Neuronal stem cell (in vitro differentiated cells): ENCODE measurements at regions not wholly inside any gene's neighbourhood (a gene's known extent, or its start where the extent isn't known, plus 50 kb on each side); places are given as distances from the start of the nearest gene placed in this dataset.

Experiments
- DNase-seq: peaks from one replicate; pipeline ENCODE4 v3.0.0-alpha.2; 2013; ENCODE audit warnings: low spot score
- H2AFZ ChIP-seq: one replicate; pipeline ENCODE4 v1.6.1; 2013; ENCODE audit warnings: mild to moderate bottlenecking, low read length, inconsistent platforms
- H2AK5ac ChIP-seq: 2 replicates; pipeline ENCODE4 v1.6.1; 2013; ENCODE audit warnings: low read depth, mild to moderate bottlenecking, inconsistent platforms, low read length, moderate library complexity, mixed read lengths
- H2BK120ac ChIP-seq: 2 replicates; pipeline ENCODE4 v1.6.1; 2013; ENCODE audit warnings: low read depth, mild to moderate bottlenecking, inconsistent platforms, low read length, moderate library complexity, mixed read lengths
- H2BK12ac ChIP-seq: one replicate; pipeline ENCODE4 v1.6.1; 2013; ENCODE audit warnings: low read length, inconsistent platforms
- H2BK15ac ChIP-seq: 2 replicates; pipeline ENCODE4 v1.6.1; 2013; ENCODE audit warnings: mild to moderate bottlenecking, low read length, inconsistent platforms, mixed read lengths
- H2BK5ac ChIP-seq: one replicate; pipeline ENCODE4 v1.6.1; 2013; ENCODE audit warnings: inconsistent platforms, mild to moderate bottlenecking, low read length, moderate library complexity
- H3K14ac ChIP-seq: one replicate; pipeline ENCODE4 v1.6.1; 2013; ENCODE audit warnings: low read length, inconsistent platforms
- H3K18ac ChIP-seq: 2 replicates; pipeline ENCODE4 v1.6.1; 2013; ENCODE audit warnings: low read length, inconsistent platforms
- H3K23ac ChIP-seq: 2 replicates; pipeline ENCODE4 v1.6.1; 2013; ENCODE audit warnings: low read depth, mild to moderate bottlenecking, mixed read lengths, low read length, inconsistent platforms; ENCODE audit not compliant: poor library complexity
- H3K27ac ChIP-seq: replicated peaks from 3 replicates; pipeline ENCODE4 v1.5.1; 2013; ENCODE audit warnings: low read length, inconsistent platforms
- H3K27me3 ChIP-seq, 3 experiments: 2 replicates each; pipeline ENCODE4 v1.6.1; 2013; ENCODE audit warnings: low read length in 3 of 3, mild to moderate bottlenecking in 2 of 3, inconsistent platforms in 1 of 3, low read depth in 1 of 3, mixed read lengths in 1 of 3, moderate library complexity in 1 of 3; ENCODE audit not compliant: control insufficient read depth in 3 of 3, insufficient read depth in 3 of 3
- H3K36me3 ChIP-seq, 2 donors: replicated peaks in 1 of 2; 2 replicates each; pipeline ENCODE4 v1.6.1; 2013; ENCODE audit warnings: low read length in 2 of 2; ENCODE audit not compliant: control insufficient read depth in 2 of 2, insufficient read depth in 2 of 2
- H3K4ac ChIP-seq: 2 replicates; pipeline ENCODE4 v1.6.1; 2013; ENCODE audit warnings: inconsistent platforms, mild to moderate bottlenecking, low read length, moderate library complexity
- H3K4me1 ChIP-seq, 2 donors: 1 replicate in 1 of 2; 2 replicates in 1 of 2; pipeline ENCODE4 v1.6.1; 2013; ENCODE audit warnings: low read length in 2 of 2, low read depth in 1 of 2; ENCODE audit not compliant: control insufficient read depth in 2 of 2, insufficient read depth in 1 of 2
- H3K4me2 ChIP-seq: one replicate; pipeline ENCODE4 v1.6.1; 2013; ENCODE audit warnings: mild to moderate bottlenecking, low read length, inconsistent platforms; ENCODE audit not compliant: insufficient read depth, poor library complexity, severe bottlenecking
- H3K4me3 ChIP-seq, 2 donors: 2 replicates each; pipeline ENCODE4 v1.5.1; 2013; ENCODE audit warnings: low read length in 2 of 2, mild to moderate bottlenecking in 2 of 2, inconsistent platforms in 1 of 2, moderate library complexity in 1 of 2
- H3K79me1 ChIP-seq: one replicate; pipeline ENCODE4 v1.6.1; 2013; ENCODE audit warnings: low read depth, mild to moderate bottlenecking, inconsistent platforms, low read length, moderate library complexity
- H3K9ac ChIP-seq: one replicate; pipeline ENCODE4 v1.6.1; 2013; ENCODE audit warnings: mild to moderate bottlenecking, low read depth, low read length, inconsistent platforms; ENCODE audit not compliant: poor library complexity
- H3K9me3 ChIP-seq, 2 donors: replicated peaks in 1 of 2; 2 replicates each; pipeline versions ENCODE3 to v1.6.1; 2013; ENCODE audit warnings: low read length in 2 of 2, mild to moderate bottlenecking in 2 of 2, inconsistent platforms in 1 of 2, low read depth in 1 of 2, mixed read lengths in 1 of 2, moderate library complexity in 1 of 2; ENCODE audit not compliant: control insufficient read depth in 2 of 2, insufficient read depth in 1 of 2
- H4K8ac ChIP-seq: one replicate; pipeline ENCODE4 v1.6.1; 2013; ENCODE audit warnings: low read depth, mild to moderate bottlenecking, inconsistent platforms, low read length, moderate library complexity
- H4K91ac ChIP-seq: one replicate; pipeline ENCODE4 v1.6.1; 2013; ENCODE audit warnings: low read length, low read depth, mild to moderate bottlenecking, inconsistent platforms; ENCODE audit not compliant: poor library complexity
- WGBS, 2 donors: extraction: QIAGEN DNeasy Blood & Tissue Kit; methylation state at CpG; one replicate each; pipeline ENCODE4 v1.1.7; 2013; ENCODE audit warnings: missing lambda C conversion rate in 2 of 2, mixed read lengths in 1 of 2; ENCODE audit not compliant: insufficient read length in 2 of 2, insufficient replicate concordance in 1 of 2; ENCODE audit errors: extremely low coverage in 2 of 2; 5-methylcytosine and 5-hydroxymethylcytosine counted together

DNA sequence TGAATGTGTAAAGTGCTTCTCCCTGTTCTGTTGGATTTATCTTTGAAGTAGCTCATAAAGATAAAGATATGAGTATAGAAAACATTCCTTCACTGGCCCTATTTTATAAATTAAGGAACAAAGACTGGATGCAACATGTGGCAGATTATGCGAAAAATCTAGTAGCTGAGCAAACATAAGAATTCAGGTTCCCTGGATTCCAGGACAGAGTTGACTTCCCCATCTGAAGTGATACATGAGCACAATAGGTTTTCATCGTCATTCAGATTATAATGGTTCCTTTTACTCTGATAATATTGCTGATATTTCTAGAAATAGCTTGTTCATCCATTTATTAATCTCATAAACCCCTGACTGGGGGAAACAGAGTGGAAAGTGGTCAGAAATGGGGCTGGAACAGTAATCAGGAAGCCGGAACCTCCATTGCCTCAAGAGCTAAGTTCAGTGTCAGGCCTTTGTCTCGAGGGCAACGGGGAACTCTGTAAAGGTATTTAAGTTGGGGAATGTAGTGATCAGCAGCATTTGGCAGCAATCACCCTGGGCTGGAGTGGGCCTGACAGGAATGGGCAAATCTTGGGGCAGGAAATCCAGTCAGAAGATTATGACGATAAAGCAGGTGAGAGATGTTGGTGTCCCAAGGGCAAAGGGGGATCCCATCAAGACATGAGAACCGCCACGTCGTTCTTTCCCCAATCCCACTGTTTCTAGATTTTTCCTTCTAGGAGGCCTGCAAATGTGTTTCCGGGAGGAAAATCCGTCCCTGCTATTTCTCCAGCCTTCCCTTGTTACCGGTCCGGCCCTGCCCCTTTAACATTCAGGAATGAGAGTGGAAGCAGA lies 232.5 kb upstream of the SERP2 start:
- no peak for DNase-seq
- WGBS, 2 donors = no CpG with 5 or more reads among the region's 13 CpGs
- no peak overlapping the region for H4K8ac ChIP-seq

GRCh38 chr13:44141725-44142539 lies 231.7 kb upstream of the SERP2 start:
- Histone ChIP-seq H3K14ac (no peak overlapping the region), H2BK15ac (no peak overlapping the region), H3K4me1 (peaks cover 4 to 8% of the 10 kb centered on the region in 2 donors), H3K9ac (peak overlapping the region; percentile 84), H2BK5ac (no peak overlapping the region), H2AK5ac (peak overlapping the region; percentile 24), H2BK120ac (no peak overlapping the region), H3K27ac (peak overlapping the region; percentile 91), H3K79me1 (no peaks in the 10 kb centered on the region), H4K8ac (no peak overlapping the region), H3K27me3 (no peaks in the 10 kb centered on the region), H3K9me3 (no peaks in the 10 kb centered on the region), H3K4ac (no peak overlapping the region), H3K36me3 (no peaks in the 10 kb centered on the region), H2BK12ac (no peak overlapping the region), H3K4me2 (peak overlapping the region; percentile 57), H3K18ac (peak overlapping the region; percentile 94), H4K91ac (no peak overlapping the region), H2AFZ (peak overlapping the region; percentile 98), H3K23ac (peak overlapping the region; percentile 82), H3K4me3 (peak overlapping the region; percentile 81 to 86)
- peak; percentile 96 for DNase-seq
- WGBS, 2 donors = no CpG with 5 or more reads among the region's 84 CpGs

More for the DNA sequence above, 232.5 kb upstream of the SERP2 start:
- Histone ChIP-seq H3K4me3 (peak overlapping the region; percentile 81 to 86), H3K4me1 (peaks cover 4 to 8% of the 10 kb centered on the region in 2 donors), H3K23ac (peak overlapping the region; percentile 82), H2AK5ac (peak overlapping the region; percentile 24), H3K9ac (peak overlapping the region; percentile 84), H3K27ac (peak overlapping the region; percentile 91), H3K27me3 (no peaks in the 10 kb centered on the region), H2BK15ac (no peak overlapping the region), H3K4me2 (peak overlapping the region; percentile 57), H2BK5ac (no peak overlapping the region), H3K9me3 (no peaks in the 10 kb centered on the region), H3K4ac (no peak overlapping the region), H2AFZ (peak overlapping the region; percentile 93), H3K79me1 (no peaks in the 10 kb centered on the region), H2BK12ac (no peak overlapping the region), H4K91ac (no peak overlapping the region), H3K36me3 (no peaks in the 10 kb centered on the region), H3K14ac (no peak overlapping the region), H3K18ac (peak overlapping the region; percentile 94), H2BK120ac (no peak overlapping the region)

- Histone ChIP-seq H2AFZ (peak overlapping the region; percentile 98), H4K91ac (no peak overlapping the region), H3K4me1 (peaks cover 5 to 8% of the 10 kb centered on the region in 2 donors), H3K9me3 (no peaks in the 10 kb centered on the region), H2BK15ac (no peak overlapping the region), H3K79me1 (no peaks in the 10 kb centered on the region), H3K14ac (no peak overlapping the region), H3K36me3 (no peaks in the 10 kb centered on the region), H2AK5ac (no peak overlapping the region), H2BK5ac (no peak overlapping the region), H2BK12ac (no peak overlapping the region), H4K8ac (no peak overlapping the region), H2BK120ac (no peak overlapping the region), H3K18ac (no peak overlapping the region), H3K27me3 (no peaks in the 10 kb centered on the region), H3K23ac (no peak overlapping the region), H3K4ac (no peak overlapping the region), H3K4me3 (peak overlapping the region; percentile 56 to 80), H3K27ac (no peak overlapping the region), H3K9ac (no peak overlapping the region), H3K4me2 (peak overlapping the region; percentile 53)
- WGBS, 2 donors = no CpG with 5 or more reads among the region's 7 CpGs
- no peak for DNase-seq
Observed at GRCh38 chr13:44142540-44142867, 231.1 kb upstream of the SERP2 start.
